IMR-90 (cell line): ENCODE measurements at regions not wholly inside any gene's neighbourhood (a gene's known extent, or its start where the extent isn't known, plus 50 kb on each side); places are given as distances from the start of the nearest gene placed in this dataset.

ENCODE experiments used
- ATAC-seq: fragments of 200-7000 bp; cut with Tn5 transposase; 2 replicates; pipeline ENCODE4 v1.9.1; 2020; ENCODE audit warnings: low read depth, mild to moderate bottlenecking, moderate library complexity
- BruUV-seq: library from RNA; stranded (reverse); fragments of 400-500 nt; replicated peaks from 2 replicates; lab custom pipeline; 2021; lab: Mats Ljungman, UMichigan
- CTCF ChIA-PET: fragments of 300-600 bp; formaldehyde crosslinking; extraction: SDS; loops from one replicate; lab custom pipeline; 2021; ENCODE audit warnings: antibody characterized with exemption; lab: Yijun Ruan, JAX
- POLR2A ChIA-PET: fragments of 300-600 bp; sonication (Branson Sonifier 250); formaldehyde crosslinking; loops from one replicate; lab custom pipeline; 2022; ENCODE audit warnings: antibody characterized with exemption; ENCODE audit not compliant: unreplicated experiment; lab: Charles Lee
- DNase-seq: peaks from one replicate; pipeline ENCODE4 v3.0.0; 2013
- H2AFZ ChIP-seq: replicated peaks from 2 replicates; pipeline ENCODE3; 2013; ENCODE audit warnings: low read length, mild to moderate bottlenecking; ENCODE audit not compliant: poor library complexity
- H2AK5ac ChIP-seq: 2 replicates; pipeline ENCODE4 v1.6.1; 2013; ENCODE audit warnings: low read depth, low read length, inconsistent platforms
- H2AK9ac ChIP-seq: replicated peaks from 2 replicates; pipeline ENCODE3; 2013; ENCODE audit warnings: mild to moderate bottlenecking, low read depth, low read length, moderate library complexity; ENCODE audit not compliant: poor library complexity
- H2BK120ac ChIP-seq: 2 replicates; pipeline ENCODE4 v1.6.1; 2013; ENCODE audit warnings: low read depth, low read length, inconsistent platforms
- H2BK15ac ChIP-seq: 3 replicates; pipeline ENCODE4 v1.6.1; 2013; ENCODE audit warnings: low read depth, low read length, inconsistent platforms
- H2BK20ac ChIP-seq: 2 replicates; pipeline ENCODE4 v1.6.1; 2013; ENCODE audit warnings: low read depth, mild to moderate bottlenecking, inconsistent platforms, low read length, moderate library complexity
- H2BK5ac ChIP-seq: 2 replicates; pipeline ENCODE4 v1.6.1; 2013; ENCODE audit warnings: mild to moderate bottlenecking, low read depth, low read length, inconsistent platforms; ENCODE audit not compliant: poor library complexity, severe bottlenecking
- H3K14ac ChIP-seq: replicated peaks from 2 replicates; pipeline ENCODE4 v1.6.1; 2013; ENCODE audit warnings: low read depth, low read length, inconsistent platforms
- H3K18ac ChIP-seq: 2 replicates; pipeline ENCODE4 v1.6.1; 2013; ENCODE audit warnings: low read depth, low read length, control low read depth
- H3K23ac ChIP-seq: 2 replicates; pipeline ENCODE4 v1.6.1; 2013; ENCODE audit warnings: low read depth, low read length, inconsistent platforms
- H3K27ac ChIP-seq: 2 replicates; pipeline ENCODE4 v1.5.1; 2013; ENCODE audit warnings: mild to moderate bottlenecking, control low read depth, low read length; ENCODE audit not compliant: insufficient read depth
- H3K27me3 ChIP-seq: 2 replicates; pipeline ENCODE4 v1.6.1; 2013; ENCODE audit warnings: low read length; ENCODE audit not compliant: control insufficient read depth, insufficient read depth
- H3K36me3 ChIP-seq: 2 replicates; pipeline ENCODE4 v1.6.1; 2013; ENCODE audit warnings: low read length, mixed read lengths; ENCODE audit not compliant: control insufficient read depth, insufficient read depth
- H3K4ac ChIP-seq: 2 replicates; pipeline ENCODE4 v1.6.1; 2013; ENCODE audit warnings: low read depth, low read length, inconsistent platforms
- H3K4me1 ChIP-seq: 2 replicates; pipeline ENCODE4 v1.6.1; 2013; ENCODE audit warnings: low read length, mixed read lengths; ENCODE audit not compliant: control insufficient read depth, insufficient read depth
- H3K4me2 ChIP-seq: 2 replicates; pipeline ENCODE4 v1.6.1; 2013; ENCODE audit warnings: low read depth, mild to moderate bottlenecking, control low read depth, low read length, moderate library complexity
- H3K4me3 ChIP-seq: 2 replicates; pipeline ENCODE4 v1.5.1; 2013; ENCODE audit warnings: low read depth, mild to moderate bottlenecking, control low read depth, low read length, moderate library complexity; ENCODE audit not compliant: insufficient read depth
- H3K56ac ChIP-seq: 2 replicates; pipeline ENCODE4 v1.6.1; 2013; ENCODE audit warnings: low read length, inconsistent platforms; ENCODE audit not compliant: insufficient read depth; ENCODE audit errors: extremely low read depth
- H3K79me1 ChIP-seq, 2 experiments: 2 replicates each; pipeline ENCODE4 v1.6.1; 2013; ENCODE audit warnings: low read length in 2 of 2, inconsistent platforms in 1 of 2, low read depth in 1 of 2
- H3K9ac ChIP-seq: 2 replicates; pipeline ENCODE4 v1.6.1; 2013; ENCODE audit warnings: low read depth, low read length, control low read depth
- H3K9me1 ChIP-seq: 2 replicates; pipeline ENCODE4 v1.6.1; 2013; ENCODE audit warnings: low read length, inconsistent platforms; ENCODE audit not compliant: insufficient read depth
- H3K9me3 ChIP-seq: 2 replicates; pipeline ENCODE4 v1.6.1; 2013; ENCODE audit warnings: low read length; ENCODE audit not compliant: control insufficient read depth, insufficient read depth
- H4K20me1 ChIP-seq: 2 replicates; pipeline ENCODE4 v1.6.1; 2013; ENCODE audit warnings: low read length, inconsistent platforms; ENCODE audit not compliant: insufficient read depth
- H4K5ac ChIP-seq: 2 replicates; pipeline ENCODE4 v1.6.1; 2013; ENCODE audit warnings: mild to moderate bottlenecking, low read depth, low read length, control low read depth
- H4K8ac ChIP-seq, 2 experiments: 2 replicates each; pipeline ENCODE4 v1.6.1; 2013; ENCODE audit warnings: low read depth in 2 of 2, low read length in 2 of 2, control low read depth in 1 of 2, inconsistent platforms in 1 of 2
- H4K91ac ChIP-seq: 2 replicates; pipeline ENCODE4 v1.6.1; 2013; ENCODE audit warnings: low read depth, low read length, inconsistent platforms; ENCODE audit not compliant: insufficient read depth
- CEBPB ChIP-seq: IDR thresholded peaks from 2 replicates; pipeline ENCODE4 v1.6.1; 2012; ENCODE audit warnings: low read depth, low read length, improper control_type of control experiment
- MXI1 ChIP-seq: IDR thresholded peaks from 2 replicates; pipeline ENCODE4 v1.6.1; 2012; ENCODE audit warnings: low read depth, mild to moderate bottlenecking, low read length, moderate library complexity, borderline replicate concordance
- NFE2L2 ChIP-seq: fragments of 150-350 bp; IDR thresholded peaks from 2 replicates; pipeline ENCODE4 v1.6.1; 2016; ENCODE audit warnings: low read depth, mild to moderate bottlenecking, low read length
- POLR2A ChIP-seq: IDR thresholded peaks from 2 replicates; pipeline ENCODE4 v1.6.1; 2012; ENCODE audit warnings: mild to moderate bottlenecking, low read depth, low read length
- RAD21 ChIP-seq: IDR thresholded peaks from 2 replicates; pipeline ENCODE4 v1.6.1; 2012; ENCODE audit warnings: low read length, improper control_type of control experiment
- RCOR1 ChIP-seq: IDR thresholded peaks from 2 replicates; pipeline ENCODE4 v1.6.1; 2012; ENCODE audit warnings: mild to moderate bottlenecking, low read length, improper control_type of control experiment; ENCODE audit not compliant: insufficient replicate concordance
- SMC3 ChIP-seq: fragments of 150-350 bp; IDR thresholded peaks from 2 replicates; pipeline ENCODE4 v1.6.1; 2016; ENCODE audit warnings: low read depth, mild to moderate bottlenecking, antibody characterized with exemption, low read length, moderate library complexity
- WGBS, 2 experiments: methylation state at CpG; one replicate each; pipeline versions ENCODE4 v1.1.5 to v1.1.7; 2013; ENCODE audit warnings: missing lambda C conversion rate in 2 of 2; ENCODE audit not compliant: insufficient read length in 1 of 2; ENCODE audit errors: extremely low coverage in 2 of 2; 5-methylcytosine and 5-hydroxymethylcytosine counted together
- dilution Hi-C: fragments of 300-500 bp; cut with HindIII; formaldehyde crosslinking; loops from one replicate; pipeline ENCODE4 v1.14.3; 2018; ENCODE audit warnings: low sequenced_read_pairs; ENCODE audit not compliant: unreplicated experiment
- in situ Hi-C: fragments of 300-500 bp; cut with MboI; formaldehyde crosslinking; loops from 3 replicates; pipeline ENCODE4 v1.14.3; 2019; ENCODE audit warnings: low sequenced_read_pairs, inconsistent platforms, mixed read lengths
- intact Hi-C: fragments of 100-400 bp; cut with micrococcal nuclease; formaldehyde crosslinking; loops from 2 replicates; pipeline ENCODE4 v1.10.0; 2022
- TF ChIP-seq, protein P1 (sequence below): fragments of 150-350 bp; IDR thresholded peaks from 2 replicates; pipeline ENCODE4 v1.6.1; 2016; ENCODE audit warnings: low read depth, mild to moderate bottlenecking, low read length, moderate library complexity, borderline replicate concordance

GRCh38 chr6:135605278-135605790 lies 107.8 kb upstream of the AHI1 start:
- BruUV-seq: no TSS peak
- H2AK9ac ChIP-seq: no peak overlapping the region
- H3K36me3 ChIP-seq: no peaks in the 10 kb centered on the region
- no peaks in the 10 kb centered on the region for H4K20me1 ChIP-seq
- intact Hi-C loops (no loop called here), in situ Hi-C loops (no loop called here), dilution Hi-C loops (no loop called here)
- no peak overlapping the region for H2BK20ac ChIP-seq
- no peak overlapping the region for H2AK5ac ChIP-seq
- H4K5ac ChIP-seq: no peak overlapping the region
- no peak overlapping the region for H2BK15ac ChIP-seq
- H2BK120ac ChIP-seq: no peak overlapping the region
- H3K27ac ChIP-seq: no peak overlapping the region
- TF ChIP-seq, protein P1, sequence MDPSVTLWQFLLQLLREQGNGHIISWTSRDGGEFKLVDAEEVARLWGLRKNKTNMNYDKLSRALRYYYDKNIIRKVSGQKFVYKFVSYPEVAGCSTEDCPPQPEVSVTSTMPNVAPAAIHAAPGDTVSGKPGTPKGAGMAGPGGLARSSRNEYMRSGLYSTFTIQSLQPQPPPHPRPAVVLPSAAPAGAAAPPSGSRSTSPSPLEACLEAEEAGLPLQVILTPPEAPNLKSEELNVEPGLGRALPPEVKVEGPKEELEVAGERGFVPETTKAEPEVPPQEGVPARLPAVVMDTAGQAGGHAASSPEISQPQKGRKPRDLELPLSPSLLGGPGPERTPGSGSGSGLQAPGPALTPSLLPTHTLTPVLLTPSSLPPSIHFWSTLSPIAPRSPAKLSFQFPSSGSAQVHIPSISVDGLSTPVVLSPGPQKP: no peak
- TF ChIP-seq MXI1: no peak
- no peak for TF ChIP-seq NFE2L2
- no peak for TF ChIP-seq RCOR1
- TF ChIP-seq SMC3: no peak
- no peak for TF ChIP-seq CEBPB
- no peak for TF ChIP-seq RAD21
- no peak for TF ChIP-seq POLR2A
- no peak for DNase-seq
- H3K56ac ChIP-seq: no peak overlapping the region
- CTCF ChIA-PET: no interaction called here
- no peak overlapping the region for H3K14ac ChIP-seq
- H3K9ac ChIP-seq: no peak overlapping the region
- H3K4me2 ChIP-seq: no peak overlapping the region
- no peak overlapping the region for H3K4me3 ChIP-seq
- no peak overlapping the region for H3K23ac ChIP-seq
- H3K79me1 ChIP-seq: no peaks in the 10 kb centered on the region
- no peak overlapping the region for H4K91ac ChIP-seq
- POLR2A ChIA-PET: no interaction called here
- no peak for ATAC-seq
- no peak overlapping the region for H2BK5ac ChIP-seq
- no peaks in the 10 kb centered on the region for H3K4me1 ChIP-seq
- no peaks in the 10 kb centered on the region for H3K9me1 ChIP-seq
- H2AFZ ChIP-seq: no peak overlapping the region
- H3K4ac ChIP-seq: no peak overlapping the region
- no peak overlapping the region for H3K18ac ChIP-seq
- no CpG with 5 or more reads among the region's 2 CpGs for WGBS, 2 experiments
- no peaks in the 10 kb centered on the region for H3K9me3 ChIP-seq
- H3K27me3 ChIP-seq: no peaks in the 10 kb centered on the region
- H4K8ac ChIP-seq: no peak overlapping the region
